GM19455 (cell line): ENCODE measurements at regions not wholly inside any gene's neighbourhood (a gene's known extent, or its start where the extent isn't known, plus 50 kb on each side); places are given as distances from the start of the nearest gene placed in this dataset.

Source experiments
- ATAC-seq: cut with Tn5 transposase; IDR thresholded peaks from one replicate; pipeline ENCODE4 v1.9.1; 2021; ENCODE audit not compliant: unreplicated experiment

DNA sequence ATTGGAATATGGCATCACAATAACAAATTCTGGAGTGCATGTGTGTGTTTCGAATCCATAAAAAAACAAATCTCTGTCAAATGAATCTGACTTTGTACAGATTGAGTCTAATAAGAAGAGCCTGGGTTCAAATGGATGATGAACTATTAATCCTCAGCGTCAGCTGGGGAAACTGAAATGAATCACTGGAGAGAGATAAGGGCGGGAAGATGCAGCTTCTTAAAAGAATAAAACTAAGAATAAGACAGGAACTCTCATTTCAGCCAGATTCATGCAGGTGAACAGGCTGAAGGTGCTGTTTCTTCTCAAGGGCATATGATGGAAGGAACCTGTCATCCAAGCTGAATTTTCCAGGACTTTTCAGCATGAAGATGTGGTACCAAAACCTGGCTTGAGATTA lies 202.6 kb upstream of the TRIB2 start:
- ATAC-seq = no peak

DNA sequence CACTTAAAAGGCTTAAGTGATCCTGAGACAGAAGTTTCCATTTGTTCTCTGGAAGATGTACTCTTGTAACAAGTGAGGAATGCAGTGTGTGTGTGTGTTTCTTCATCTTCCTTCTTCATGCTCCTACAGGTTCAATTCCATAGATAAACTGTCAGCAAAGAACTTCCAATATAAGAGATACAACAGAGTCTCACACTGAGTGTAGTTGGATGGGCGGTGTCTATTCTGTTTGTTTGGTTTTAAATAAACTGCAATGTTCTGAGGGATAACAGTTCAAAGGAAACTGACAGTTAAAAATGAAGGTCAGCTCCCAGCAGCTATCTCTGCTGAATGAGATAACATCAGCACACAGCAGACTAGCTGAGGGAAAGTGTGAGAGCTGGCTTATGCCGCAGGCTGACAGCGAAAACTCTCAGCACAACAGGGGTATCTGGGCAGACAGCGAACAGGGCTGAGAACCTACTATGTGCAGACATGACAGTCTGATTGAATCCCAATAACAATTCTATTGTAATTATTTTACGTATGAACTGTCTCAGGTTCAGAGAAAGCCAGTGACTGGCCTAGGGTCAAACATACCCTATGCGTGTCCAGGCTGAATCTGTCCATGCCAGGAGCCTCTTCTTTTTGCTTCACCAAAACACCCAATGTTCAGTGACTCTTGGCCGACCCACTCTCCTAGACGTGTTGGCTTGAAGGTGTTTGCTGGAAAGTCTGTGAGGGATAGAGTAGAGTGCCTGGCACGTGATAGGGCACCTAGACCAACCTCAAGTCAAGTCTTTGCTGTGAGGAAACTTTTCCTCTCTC lies 201.9 kb upstream of the TRIB2 start:
- no peak for ATAC-seq

DNA sequence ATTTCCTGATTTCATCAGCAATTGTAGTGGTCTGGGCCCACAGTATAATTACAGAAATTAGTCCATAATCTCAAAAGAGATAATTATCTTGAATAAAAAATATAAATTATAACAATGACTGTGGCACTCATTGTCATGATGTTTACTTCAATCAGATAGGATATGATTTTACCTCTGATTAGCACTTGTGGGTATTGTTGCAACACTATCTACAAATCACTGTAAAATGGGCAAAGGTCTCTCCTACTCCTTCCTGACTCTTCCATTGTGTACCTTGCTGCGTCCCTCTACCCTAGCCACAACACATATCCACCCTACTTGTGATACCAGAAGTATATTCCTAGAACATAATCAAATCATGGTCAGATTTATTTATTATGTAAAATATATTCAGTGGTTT lies 200.9 kb upstream of the TRIB2 start:
- no peak for ATAC-seq

- no peak for ATAC-seq
Observed at GRCh38 chr2:12533337-12534005, 183.3 kb upstream of the TRIB2 start.

- no peak for ATAC-seq
Observed at GRCh38 chr2:12534646-12535263, 182.0 kb upstream of the TRIB2 start.

DNA sequence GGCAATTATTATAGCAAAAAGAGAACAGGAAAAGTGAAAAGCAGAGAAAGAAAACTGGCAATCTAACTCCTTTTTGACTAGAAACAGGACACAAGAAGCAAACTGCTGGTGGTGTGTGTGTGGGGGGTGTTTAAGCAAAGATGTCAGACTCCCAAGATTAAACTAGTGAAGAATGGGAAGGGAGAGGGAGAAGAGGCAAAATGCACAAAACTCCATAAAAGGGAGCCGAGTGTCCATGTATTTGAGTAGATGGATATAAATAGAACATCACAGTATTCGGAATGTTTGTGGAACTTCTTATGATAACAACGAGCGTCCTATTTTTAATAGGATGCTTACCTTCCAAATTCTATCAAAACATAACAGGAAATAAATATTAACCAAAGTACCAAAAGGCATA lies 179.8 kb upstream of the TRIB2 start:
- ATAC-seq = no peak

- no peak for ATAC-seq
Observed at GRCh38 chr2:12538138-12538694, 178.5 kb upstream of the TRIB2 start.

GRCh38 chr2:12539336-12539735 lies 177.4 kb upstream of the TRIB2 start:
- no peak for ATAC-seq

- no peak for ATAC-seq
Observed at GRCh38 chr2:12539776-12540562, 176.8 kb upstream of the TRIB2 start.

DNA sequence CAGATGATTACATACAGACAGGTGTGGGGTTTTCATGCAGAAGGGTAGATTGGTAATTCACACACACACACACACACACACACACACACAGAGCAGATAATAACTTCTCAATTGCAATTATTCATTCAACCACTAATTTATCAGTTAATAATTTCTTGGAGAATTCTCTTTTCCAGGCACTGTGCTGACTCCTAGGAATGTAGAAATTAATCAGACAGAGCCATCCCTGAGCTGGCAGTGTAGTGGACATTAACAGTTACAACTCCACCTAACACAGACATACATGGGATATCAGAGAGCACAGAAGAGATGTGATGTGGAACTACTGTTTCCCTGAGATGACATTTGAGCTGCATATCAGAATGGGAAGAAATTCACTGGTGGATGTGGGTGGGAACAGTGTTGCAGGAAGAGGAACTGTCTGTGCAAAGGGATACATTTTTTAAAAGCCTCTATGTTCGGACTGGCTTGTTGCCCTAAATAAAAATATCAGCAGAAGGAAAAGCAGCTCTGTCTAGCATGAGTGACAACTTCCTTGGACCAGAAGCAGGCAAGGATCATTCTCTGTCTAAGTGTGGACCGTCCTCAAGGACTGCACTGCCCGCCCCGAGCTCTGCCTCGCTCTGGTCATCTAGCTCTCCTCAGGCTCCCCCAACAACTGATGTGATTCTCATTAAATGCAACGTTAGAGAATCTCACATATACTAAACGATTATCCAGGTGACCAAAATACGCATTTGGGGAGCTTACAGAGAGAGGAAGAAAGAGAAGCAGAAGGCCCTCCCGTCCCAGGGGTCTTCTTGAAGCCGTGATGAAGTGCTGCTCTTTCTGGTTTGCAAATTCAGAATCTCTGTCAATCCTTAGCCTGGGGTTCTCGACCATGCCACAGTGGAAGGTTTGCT lies 173.4 kb upstream of the TRIB2 start:
- ATAC-seq = peak; percentile 10

DNA sequence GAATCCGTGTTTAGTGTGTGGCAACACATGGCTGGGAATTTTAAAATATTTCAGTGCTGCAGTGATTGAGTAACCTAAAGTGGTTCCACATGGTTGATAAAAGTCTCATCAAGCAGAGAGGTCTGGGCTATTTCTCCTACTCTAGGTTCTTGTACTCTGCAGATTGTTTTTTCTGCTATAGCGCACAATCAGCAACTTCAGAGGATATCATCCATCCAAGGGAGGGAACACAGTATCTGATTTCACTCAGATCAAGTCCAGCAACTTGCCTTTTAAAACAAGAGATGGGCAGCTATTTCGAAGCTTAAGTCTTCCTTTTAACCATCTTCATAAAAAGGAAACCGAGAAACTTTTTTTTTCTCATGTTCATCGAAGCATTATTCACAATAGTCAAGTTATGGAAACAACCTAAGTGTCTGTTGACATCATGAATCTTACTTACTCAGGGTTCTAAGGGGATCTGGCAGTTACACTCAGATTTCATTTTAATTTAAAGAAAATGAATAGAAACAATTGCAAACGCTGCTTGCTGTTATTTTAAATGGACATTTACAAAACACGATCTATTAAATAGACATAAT lies 172.7 kb upstream of the TRIB2 start:
- peak; percentile 88 for ATAC-seq

- no peak for ATAC-seq
Observed at GRCh38 chr2:12547566-12548170, 169.1 kb upstream of the TRIB2 start.

DNA sequence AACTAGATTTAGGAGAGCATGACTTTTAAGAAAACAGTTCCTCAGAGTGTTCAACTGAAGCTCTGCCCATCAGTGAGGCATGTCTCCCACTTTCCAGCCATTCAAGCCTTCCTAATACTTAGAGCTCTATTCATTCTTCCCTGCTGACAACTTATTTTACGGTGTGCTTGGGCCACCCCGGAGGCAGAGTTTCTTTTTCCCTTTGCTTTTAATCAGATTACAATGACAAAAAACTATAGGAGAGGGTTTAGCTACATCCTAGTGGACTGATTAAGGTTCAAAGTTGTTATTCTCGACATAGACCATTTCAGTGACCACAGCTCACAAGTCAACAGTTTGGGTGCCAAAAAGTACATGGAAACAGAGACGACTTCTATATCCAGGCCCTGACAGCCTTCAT lies 167.8 kb upstream of the TRIB2 start:
- no peak for ATAC-seq

DNA sequence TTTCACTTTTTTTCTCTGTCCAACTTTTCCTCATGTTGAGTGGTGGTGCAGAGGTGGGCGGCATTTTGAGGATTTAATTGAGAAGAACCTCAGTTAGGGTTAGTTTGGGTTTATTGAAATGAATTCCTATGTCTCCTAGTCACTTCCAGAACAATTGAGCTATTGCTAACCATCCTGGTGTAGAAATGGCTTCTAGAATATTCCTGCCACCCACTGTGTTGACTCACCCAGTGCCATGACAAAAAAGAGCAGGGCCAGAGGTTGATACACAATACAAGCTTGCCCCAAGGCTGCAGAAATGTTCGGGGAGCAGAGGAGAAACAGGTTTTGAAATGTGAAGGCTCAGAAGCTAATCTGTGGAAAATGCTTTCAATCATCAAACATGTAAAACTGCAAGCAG lies 167.1 kb upstream of the TRIB2 start:
- no peak for ATAC-seq

DNA sequence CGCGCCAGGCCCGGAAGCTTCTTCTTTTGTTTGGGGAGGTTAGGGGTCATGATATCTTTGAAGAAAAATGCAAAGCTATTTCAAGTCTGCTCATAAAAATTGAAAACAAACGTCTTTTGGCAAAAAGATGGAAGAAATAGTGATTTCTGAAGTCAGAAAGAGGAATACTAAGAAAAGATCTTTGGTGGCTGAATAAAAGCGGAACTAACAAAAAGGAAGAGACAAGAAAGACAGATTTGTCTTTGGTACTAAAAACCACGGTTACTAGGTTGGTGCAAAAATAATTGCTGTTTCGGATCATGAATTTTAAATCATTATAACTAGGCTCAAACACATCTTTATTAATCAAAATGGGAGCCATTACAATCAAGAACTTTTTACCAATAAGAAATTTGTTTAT lies 164.6 kb upstream of the TRIB2 start:
- no peak for ATAC-seq

- ATAC-seq = peak; percentile 31
Observed at GRCh38 chr2:12554224-12555011, 162.3 kb upstream of the TRIB2 start.

DNA sequence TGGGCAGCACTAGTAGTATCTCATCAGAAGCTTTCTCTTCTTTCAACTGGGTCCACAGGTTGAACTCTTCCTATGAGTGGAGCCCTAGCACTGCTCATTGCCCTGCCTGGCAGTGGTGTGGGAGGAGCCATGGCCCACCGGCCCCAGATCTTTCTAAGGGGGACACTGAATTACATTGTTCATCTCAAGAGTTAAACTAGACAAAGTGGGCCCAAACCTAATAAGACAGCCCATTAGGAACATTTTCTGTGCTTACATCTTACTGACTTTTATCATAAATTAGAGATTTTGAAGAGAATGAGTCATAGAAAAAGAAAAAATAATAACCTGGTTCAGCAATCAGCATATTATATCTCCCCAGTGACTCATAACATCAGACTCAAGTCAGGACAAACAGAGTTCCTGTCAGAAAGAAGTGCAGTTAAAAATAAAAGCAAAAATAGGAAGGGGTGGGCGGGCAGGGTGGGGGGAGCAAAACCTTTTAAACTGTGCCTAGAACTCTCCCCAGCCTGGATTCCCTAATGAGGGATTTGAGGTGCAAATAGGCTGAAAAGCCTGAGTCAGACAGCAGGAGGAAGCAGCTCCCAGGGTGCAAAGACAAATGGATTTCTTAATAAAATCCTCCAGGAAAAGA lies 161.6 kb upstream of the TRIB2 start:
- peak; percentile 61 for ATAC-seq

DNA sequence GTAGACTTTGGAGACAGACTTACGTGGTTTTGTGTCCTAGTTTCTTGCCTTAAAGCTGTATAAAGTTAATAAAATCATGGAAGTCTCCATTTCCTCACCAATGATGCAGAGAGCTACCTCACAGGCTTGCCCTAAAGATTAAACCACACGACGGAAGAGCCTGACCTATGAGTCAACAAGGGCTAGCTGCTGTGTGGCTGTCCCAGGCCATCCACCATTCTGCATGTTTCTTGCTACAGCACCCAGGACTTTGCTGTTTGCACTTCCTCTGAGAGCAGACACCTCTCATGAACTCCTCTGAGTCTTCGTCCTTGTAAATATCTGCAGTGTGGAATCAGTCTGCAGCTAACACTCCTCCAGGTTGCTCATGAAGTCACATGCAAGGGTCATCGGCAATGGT lies 160.0 kb upstream of the TRIB2 start:
- no peak for ATAC-seq
